RWPE2 (cell line): ENCODE measurements at regions not wholly inside any gene's neighbourhood (a gene's known extent, or its start where the extent isn't known, plus 50 kb on each side); places are given as distances from the start of the nearest gene placed in this dataset.

ENCODE experiments used
- ATAC-seq: fragments of 200-7000 bp; cut with Tn5 transposase; 3 replicates; pipeline ENCODE4 v1.9.1; 2021; ENCODE audit warnings: low read depth
- DNase-seq: peaks from one replicate; pipeline ENCODE4 v3.0.0-alpha.2; 2020; ENCODE audit warnings: low spot score
- H3K27ac ChIP-seq: fragments of 450-650 bp; 2 replicates; pipeline ENCODE4 v1.5.1; 2017; ENCODE audit warnings: mild to moderate bottlenecking; ENCODE audit not compliant: poor library complexity, severe bottlenecking
- H3K27me3 ChIP-seq: fragments of 250-450 bp; sonication (Bioruptor Pico); 2 replicates; pipeline ENCODE4 v1.5.1; 2021; ENCODE audit warnings: mild to moderate bottlenecking, moderate library complexity; ENCODE audit not compliant: insufficient read depth, poor library complexity, severe bottlenecking
- H3K36me3 ChIP-seq: fragments of 250-450 bp; sonication (Bioruptor Pico); 2 replicates; pipeline ENCODE4 v1.5.1; 2020; ENCODE audit warnings: low read depth, mild to moderate bottlenecking, moderate library complexity
- H3K4me1 ChIP-seq: fragments of 250-450 bp; sonication (Bioruptor Pico); 2 replicates; pipeline ENCODE4 v1.5.1; 2021; ENCODE audit warnings: mild to moderate bottlenecking, moderate library complexity; ENCODE audit not compliant: insufficient read depth, poor library complexity, severe bottlenecking
- H3K4me3 ChIP-seq: fragments of 250-450 bp; sonication (Bioruptor Pico); 2 replicates; pipeline ENCODE4 v1.5.1; 2021; ENCODE audit warnings: mild to moderate bottlenecking, moderate library complexity; ENCODE audit not compliant: severe bottlenecking
- H3K9me3 ChIP-seq: fragments of 250-450 bp; sonication (Bioruptor Pico); 2 replicates; pipeline ENCODE4 v1.5.1; 2021; ENCODE audit warnings: mild to moderate bottlenecking, moderate library complexity; ENCODE audit not compliant: severe bottlenecking
- CTCF ChIP-seq: fragments of 450-650 bp; IDR thresholded peaks from one replicate; pipeline ENCODE4 v1.5.1; 2017; ENCODE audit warnings: mild to moderate bottlenecking, moderate library complexity; ENCODE audit not compliant: poor library complexity, severe bottlenecking

GRCh38 chr3:1824359-1824758, 274.3 kb upstream of the CNTN4 start:
- H3K36me3 ChIP-seq = no peaks in the 10 kb centered on the region
- H3K27ac ChIP-seq = no peak overlapping the region
- H3K9me3 ChIP-seq = no peaks in the 10 kb centered on the region
- H3K27me3 ChIP-seq = no peaks in the 10 kb centered on the region
- no peak for ATAC-seq
- no peak overlapping the region for H3K4me3 ChIP-seq
- no peak for DNase-seq
- H3K4me1 ChIP-seq = no peaks in the 10 kb centered on the region
- TF ChIP-seq CTCF = no peak

GRCh38 chr3:1828519-1828918, 270.1 kb upstream of the CNTN4 start:
- no peak for TF ChIP-seq CTCF
- H3K36me3 ChIP-seq = no peaks in the 10 kb centered on the region
- no peak overlapping the region for H3K4me3 ChIP-seq
- H3K27ac ChIP-seq = no peak overlapping the region
- H3K27me3 ChIP-seq = no peaks in the 10 kb centered on the region
- no peak for ATAC-seq
- no peak for DNase-seq
- H3K4me1 ChIP-seq = no peaks in the 10 kb centered on the region
- H3K9me3 ChIP-seq = peaks cover 3% of the 10 kb centered on the region

GRCh38 chr3:1830851-1831250, 267.8 kb upstream of the CNTN4 start:
- Histone ChIP-seq H3K4me3 (no peak overlapping the region), H3K27me3 (no peaks in the 10 kb centered on the region), H3K27ac (no peak overlapping the region), H3K4me1 (no peaks in the 10 kb centered on the region), H3K36me3 (no peaks in the 10 kb centered on the region), H3K9me3 (peaks cover 3% of the 10 kb centered on the region)
- TF ChIP-seq CTCF = no peak
- no peak for ATAC-seq
- no peak for DNase-seq

GRCh38 chr3:1832395-1832794, 266.3 kb upstream of the CNTN4 start:
- no peaks in the 10 kb centered on the region for H3K27me3 ChIP-seq
- TF ChIP-seq CTCF = no peak
- H3K9me3 ChIP-seq = peaks cover 3% of the 10 kb centered on the region
- H3K4me3 ChIP-seq = no peak overlapping the region
- no peak overlapping the region for H3K27ac ChIP-seq
- no peaks in the 10 kb centered on the region for H3K36me3 ChIP-seq
- ATAC-seq (no peak), DNase-seq (no peak)
- H3K4me1 ChIP-seq = no peaks in the 10 kb centered on the region

- no peak for DNase-seq
- H3K9me3 ChIP-seq = no peaks in the 10 kb centered on the region
- TF ChIP-seq CTCF = no peak
- H3K27me3 ChIP-seq = peaks cover 4% of the 10 kb centered on the region
- H3K4me1 ChIP-seq = no peaks in the 10 kb centered on the region
- no peak for ATAC-seq
- H3K36me3 ChIP-seq = no peaks in the 10 kb centered on the region
- H3K4me3 ChIP-seq = no peak overlapping the region
- no peak overlapping the region for H3K27ac ChIP-seq
Observed at GRCh38 chr3:1843111-1843510, 255.6 kb upstream of the CNTN4 start.
